HEK293T (cell line): ENCODE measurements at regions not wholly inside any gene's neighbourhood (a gene's known extent, or its start where the extent isn't known, plus 50 kb on each side); places are given as distances from the start of the nearest gene placed in this dataset.

Experiments
- BHLHE40 ChIP-seq: fragments of 450-650 bp; IDR thresholded peaks from 2 replicates; pipeline ENCODE4 v1.6.1; 2016; ENCODE audit warnings: mild to moderate bottlenecking, moderate library complexity, borderline replicate concordance
- CTBP1 ChIP-seq: fragments of 450-650 bp; IDR thresholded peaks from 2 replicates; pipeline ENCODE4 v1.6.1; 2016; ENCODE audit warnings: borderline replicate concordance
- ELF4 ChIP-seq: fragments of 450-650 bp; IDR thresholded peaks from 2 replicates; pipeline ENCODE4 v1.6.1; 2017; ENCODE audit warnings: antibody characterized with exemption
- FOXK2 ChIP-seq: fragments of 450-650 bp; IDR thresholded peaks from 2 replicates; pipeline ENCODE4 v1.6.1; 2016; ENCODE audit warnings: mild to moderate bottlenecking
- FOXM1 ChIP-seq: fragments of 450-650 bp; IDR thresholded peaks from 2 replicates; pipeline ENCODE4 v1.6.1; 2017; ENCODE audit warnings: mild to moderate bottlenecking, borderline replicate concordance
- HDGF ChIP-seq: fragments of 450-650 bp; IDR thresholded peaks from 2 replicates; pipeline ENCODE4 v1.6.1; 2017; ENCODE audit warnings: antibody characterized with exemption, borderline replicate concordance
- L3MBTL2 ChIP-seq: fragments of 450-650 bp; conservative IDR thresholded peaks from 2 replicates; pipeline ENCODE4 v1.6.1; 2016; ENCODE audit warnings: mild to moderate bottlenecking
- LEF1 ChIP-seq: fragments of 450-650 bp; IDR thresholded peaks from 2 replicates; pipeline ENCODE4 v1.6.1; 2017; ENCODE audit warnings: mild to moderate bottlenecking, borderline replicate concordance
- NFRKB ChIP-seq: fragments of 450-650 bp; IDR thresholded peaks from 2 replicates; pipeline ENCODE4 v1.6.1; 2016; ENCODE audit warnings: mild to moderate bottlenecking, moderate library complexity
- SUZ12 ChIP-seq: fragments of 450-650 bp; IDR thresholded peaks from 2 replicates; pipeline ENCODE4 v1.6.1; 2016; ENCODE audit warnings: mild to moderate bottlenecking
- ZNF384 ChIP-seq: fragments of 450-650 bp; IDR thresholded peaks from 2 replicates; pipeline ENCODE4 v1.6.1; 2016
- TF ChIP-seq, protein P1 (sequence below): fragments of 450-650 bp; IDR thresholded peaks from 2 replicates; pipeline ENCODE4 v1.6.1; 2016

- no peak for TF ChIP-seq ZNF384
- TF ChIP-seq HDGF = no peak
- no peak for TF ChIP-seq FOXK2
- TF ChIP-seq BHLHE40 = no peak
- no peak for TF ChIP-seq SUZ12
- TF ChIP-seq LEF1 = no peak
- no peak for TF ChIP-seq ELF4
- TF ChIP-seq FOXM1 = no peak
- TF ChIP-seq, protein P1, sequence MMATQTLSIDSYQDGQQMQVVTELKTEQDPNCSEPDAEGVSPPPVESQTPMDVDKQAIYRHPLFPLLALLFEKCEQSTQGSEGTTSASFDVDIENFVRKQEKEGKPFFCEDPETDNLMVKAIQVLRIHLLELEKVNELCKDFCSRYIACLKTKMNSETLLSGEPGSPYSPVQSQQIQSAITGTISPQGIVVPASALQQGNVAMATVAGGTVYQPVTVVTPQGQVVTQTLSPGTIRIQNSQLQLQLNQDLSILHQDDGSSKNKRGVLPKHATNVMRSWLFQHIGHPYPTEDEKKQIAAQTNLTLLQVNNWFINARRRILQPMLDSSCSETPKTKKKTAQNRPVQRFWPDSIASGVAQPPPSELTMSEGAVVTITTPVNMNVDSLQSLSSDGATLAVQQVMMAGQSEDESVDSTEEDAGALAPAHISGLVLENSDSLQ = no peak
- no peak for TF ChIP-seq L3MBTL2
- TF ChIP-seq CTBP1 = no peak
- no peak for TF ChIP-seq NFRKB
These were observed 233.4 kb downstream of the SOX11 start for GRCh38 chr2:5925604-5926003.
